ENCODE measurements at regions not wholly inside any gene's neighbourhood (a gene's known extent, or its start where the extent isn't known, plus 50 kb on each side); places are given as distances from the start of the nearest gene placed in this dataset.

DNA sequence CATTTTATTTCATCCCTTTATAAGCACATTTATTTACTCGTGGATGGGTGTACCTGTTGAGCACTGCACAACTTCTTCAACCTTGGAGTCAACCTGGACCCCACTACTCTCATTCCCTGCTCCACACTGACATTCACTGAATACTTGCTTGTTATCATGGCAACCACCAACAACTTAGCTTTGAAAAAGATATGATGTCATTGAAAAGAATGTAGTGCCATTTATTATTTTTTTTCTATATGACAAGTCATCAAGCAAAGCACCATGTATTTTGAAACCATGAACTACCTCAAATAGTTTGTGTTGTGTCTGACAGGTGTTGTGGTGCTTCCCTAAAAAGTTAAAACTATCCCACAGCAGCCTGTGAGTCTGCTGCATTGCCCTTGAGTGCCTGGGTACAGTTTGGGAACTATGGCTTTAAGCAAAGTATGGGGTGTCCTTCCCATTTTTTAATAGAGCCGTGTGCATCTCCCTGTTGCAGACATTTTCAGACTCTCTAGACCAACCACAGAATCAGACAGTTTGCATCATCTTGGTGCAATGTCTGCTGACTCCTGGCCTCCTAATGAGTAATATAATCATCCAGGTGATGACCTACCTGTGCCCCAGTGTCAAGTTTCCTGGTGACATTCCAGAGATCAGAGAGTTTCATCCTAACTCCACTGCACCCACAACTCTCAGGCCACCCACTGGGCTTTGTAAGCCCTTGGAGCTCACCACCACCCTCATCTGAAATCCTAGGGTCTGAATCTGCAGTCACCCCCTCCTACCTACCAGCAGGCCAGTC, 339.7 kb upstream of the PROX1 start:
- no peak for DNase-seq (ENCODE audit: low read depth)

DNA sequence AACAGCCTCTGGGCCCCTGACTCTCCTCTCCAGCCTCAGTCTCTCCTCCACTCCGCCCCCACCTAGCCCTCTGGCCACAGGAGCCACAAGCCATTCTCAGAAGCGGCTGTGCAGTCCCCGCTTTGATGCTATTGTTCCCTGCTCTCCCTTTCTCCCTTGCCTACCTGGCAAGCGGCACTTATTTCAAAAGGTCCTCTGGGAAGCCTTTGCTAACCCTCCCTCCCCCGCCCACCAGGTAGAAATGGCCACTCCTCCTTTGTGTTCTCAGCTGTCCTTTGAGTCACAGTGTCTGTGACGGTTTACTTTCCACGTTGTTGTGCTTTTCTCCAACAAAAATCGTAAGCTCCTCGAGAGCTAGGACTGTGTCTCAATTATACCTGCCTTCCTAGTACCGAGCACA, 338.4 kb upstream of the PROX1 start:
- DNase-seq (ENCODE audit: low read depth): no peak

DNA sequence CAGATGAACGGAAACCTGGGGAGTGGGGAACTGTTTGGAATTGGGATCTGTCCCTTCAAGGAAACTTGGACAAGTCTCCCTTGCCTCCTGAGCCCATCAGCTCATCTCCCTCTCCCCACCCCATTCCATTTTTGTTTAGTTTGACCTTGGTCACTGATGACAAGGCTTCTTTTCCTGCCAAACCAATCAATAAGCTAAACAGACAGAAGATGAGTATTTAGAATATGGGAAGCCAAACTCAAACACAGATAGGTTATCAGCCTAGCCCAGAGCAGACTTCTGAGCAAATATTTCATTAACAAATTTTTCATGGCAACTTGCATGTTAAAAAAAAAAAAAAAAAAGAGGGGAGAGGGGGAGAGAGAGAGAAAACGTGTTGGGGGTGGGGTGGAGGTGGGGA, 337.2 kb upstream of the PROX1 start:
- DNase-seq (ENCODE audit: low read depth): no peak

DNA sequence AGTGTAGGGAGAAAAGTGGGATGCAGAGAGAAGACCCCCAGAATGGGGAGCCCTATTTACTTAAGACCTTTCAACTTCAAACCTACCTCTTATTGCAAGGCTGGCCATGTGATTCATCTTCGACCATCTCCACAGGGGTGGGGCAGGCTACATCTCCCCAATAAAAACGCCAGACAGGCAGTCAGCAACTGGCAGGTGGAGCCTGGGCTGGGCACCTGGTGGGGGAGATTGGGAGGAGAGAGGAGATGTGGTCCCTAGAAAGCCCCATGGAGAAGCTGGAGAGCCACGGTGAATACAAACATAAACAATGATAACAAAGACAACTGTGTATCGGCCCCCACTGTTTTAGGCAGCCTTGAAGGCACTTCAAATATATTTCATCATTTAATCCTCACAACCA, 336.7 kb upstream of the PROX1 start:
- DNase-seq (ENCODE audit: low read depth): no peak

DNA sequence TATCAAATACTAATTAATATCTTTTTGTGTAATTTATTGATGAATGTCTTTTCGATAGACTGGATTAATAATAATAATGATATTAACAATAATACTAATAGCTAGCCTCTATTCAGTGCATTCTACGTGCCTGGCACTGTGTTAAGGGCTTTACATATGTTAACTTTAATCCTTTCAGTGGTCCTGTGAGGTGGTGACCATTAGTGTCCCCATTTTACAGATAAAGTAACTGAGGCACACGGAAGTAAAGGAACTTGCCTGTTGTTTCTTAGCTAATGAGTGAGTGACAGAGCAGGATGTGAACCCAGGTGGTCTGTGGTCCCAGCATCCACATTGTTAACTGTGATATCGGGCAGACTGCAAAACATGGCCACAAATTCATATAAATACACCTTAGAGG, 335.7 kb upstream of the PROX1 start:
- DNase-seq (ENCODE audit: low read depth): no peak

DNA sequence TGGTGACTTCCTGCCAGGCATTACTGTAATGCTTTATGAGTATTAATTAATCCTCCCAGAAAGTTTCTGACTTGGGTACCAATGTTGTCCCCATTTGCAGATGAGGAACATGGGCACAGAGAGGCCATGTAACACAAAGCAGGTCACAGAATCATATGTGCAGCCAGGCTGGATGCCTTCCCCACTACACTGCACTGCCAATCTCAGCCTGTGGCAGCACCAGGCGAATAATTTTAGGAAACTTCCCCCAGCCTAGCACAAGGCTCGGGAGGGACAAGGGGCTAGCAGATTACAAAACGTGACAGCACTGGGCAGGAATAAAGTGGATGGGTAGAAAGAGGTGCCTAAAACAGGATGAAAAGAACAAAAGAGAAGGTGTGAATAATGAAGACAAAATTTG, 331.7 kb upstream of the PROX1 start:
- no peak for DNase-seq (ENCODE audit: low read depth)

DNA sequence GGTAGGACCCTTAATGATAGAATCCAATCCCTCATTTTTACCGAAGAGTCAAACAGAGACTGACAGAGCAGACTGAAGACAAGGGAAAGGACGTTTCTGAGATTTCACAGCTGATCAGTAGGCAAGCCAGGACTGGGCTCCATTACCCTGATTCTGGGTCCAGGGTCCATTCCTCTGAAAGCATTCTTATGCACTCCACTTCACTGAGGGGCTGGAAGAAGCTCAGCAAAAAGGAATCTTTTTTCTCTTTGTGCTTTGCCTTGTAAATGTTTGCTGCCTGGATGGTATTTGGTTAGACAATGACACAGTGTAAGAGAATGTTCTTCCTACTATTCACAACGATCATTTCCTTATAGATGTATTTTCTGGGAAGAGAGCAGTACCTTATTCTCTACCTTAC, 331.3 kb upstream of the PROX1 start:
- no peak for DNase-seq (ENCODE audit: low read depth)

DNA sequence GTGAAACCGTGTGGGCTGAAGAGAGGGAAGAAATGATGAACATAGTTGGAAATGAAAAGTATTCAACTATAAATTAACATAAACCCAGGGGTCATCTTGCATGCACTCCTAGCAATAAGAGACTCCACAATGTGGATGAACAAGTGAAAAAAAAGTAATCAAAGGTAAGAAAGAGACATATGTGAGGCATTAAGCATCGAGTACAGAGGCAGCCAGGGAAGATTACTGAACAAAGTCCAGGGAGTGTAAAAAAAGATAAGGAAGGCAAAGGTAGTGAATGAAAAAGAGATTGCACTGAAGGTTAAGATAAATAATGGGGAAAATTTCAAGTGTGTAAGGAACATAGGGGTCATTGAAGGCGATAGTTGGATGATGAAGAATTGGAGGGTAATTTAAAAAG, 330.8 kb upstream of the PROX1 start:
- DNase-seq (ENCODE audit: low read depth): no peak

DNA sequence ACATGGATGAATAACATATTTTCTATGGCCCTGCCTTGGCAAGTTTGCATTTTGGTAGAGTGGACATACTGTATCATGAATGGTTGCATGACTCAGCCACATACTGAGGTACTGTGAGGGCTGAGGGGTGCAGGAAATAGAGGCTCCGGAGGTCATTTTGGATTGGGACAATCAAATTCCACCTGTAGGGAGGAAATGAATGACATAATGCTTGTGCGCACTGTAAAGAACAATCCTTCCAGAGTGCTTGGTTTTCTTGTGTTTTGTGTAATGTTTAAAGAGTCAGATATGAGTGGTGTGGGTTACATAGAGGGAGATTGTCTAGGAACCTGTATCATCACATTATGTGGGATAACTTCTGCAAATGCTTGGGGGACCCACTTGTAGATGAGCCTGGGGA, 329.9 kb upstream of the PROX1 start:
- DNase-seq (ENCODE audit: low read depth): no peak

DNA sequence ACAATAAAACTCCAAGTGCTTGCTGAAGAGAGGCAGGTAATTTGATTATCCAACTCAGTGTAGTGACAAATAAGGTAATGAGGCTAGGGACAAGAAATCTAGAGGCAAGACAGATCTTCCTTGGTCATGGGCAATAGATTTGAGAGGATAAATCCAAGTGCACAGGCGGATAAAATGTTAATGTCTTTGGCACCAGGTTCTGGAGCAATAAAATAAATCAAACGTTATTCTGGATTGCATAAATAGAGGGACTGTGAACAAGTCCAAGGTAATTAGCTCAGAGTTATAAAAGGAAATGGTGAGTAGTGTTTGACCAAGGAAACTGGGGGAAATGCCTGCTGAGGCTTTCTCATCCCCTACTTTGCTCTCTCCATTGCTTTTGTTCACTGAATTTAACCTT, 329.3 kb upstream of the PROX1 start:
- DNase-seq (ENCODE audit: low read depth): no peak

DNA sequence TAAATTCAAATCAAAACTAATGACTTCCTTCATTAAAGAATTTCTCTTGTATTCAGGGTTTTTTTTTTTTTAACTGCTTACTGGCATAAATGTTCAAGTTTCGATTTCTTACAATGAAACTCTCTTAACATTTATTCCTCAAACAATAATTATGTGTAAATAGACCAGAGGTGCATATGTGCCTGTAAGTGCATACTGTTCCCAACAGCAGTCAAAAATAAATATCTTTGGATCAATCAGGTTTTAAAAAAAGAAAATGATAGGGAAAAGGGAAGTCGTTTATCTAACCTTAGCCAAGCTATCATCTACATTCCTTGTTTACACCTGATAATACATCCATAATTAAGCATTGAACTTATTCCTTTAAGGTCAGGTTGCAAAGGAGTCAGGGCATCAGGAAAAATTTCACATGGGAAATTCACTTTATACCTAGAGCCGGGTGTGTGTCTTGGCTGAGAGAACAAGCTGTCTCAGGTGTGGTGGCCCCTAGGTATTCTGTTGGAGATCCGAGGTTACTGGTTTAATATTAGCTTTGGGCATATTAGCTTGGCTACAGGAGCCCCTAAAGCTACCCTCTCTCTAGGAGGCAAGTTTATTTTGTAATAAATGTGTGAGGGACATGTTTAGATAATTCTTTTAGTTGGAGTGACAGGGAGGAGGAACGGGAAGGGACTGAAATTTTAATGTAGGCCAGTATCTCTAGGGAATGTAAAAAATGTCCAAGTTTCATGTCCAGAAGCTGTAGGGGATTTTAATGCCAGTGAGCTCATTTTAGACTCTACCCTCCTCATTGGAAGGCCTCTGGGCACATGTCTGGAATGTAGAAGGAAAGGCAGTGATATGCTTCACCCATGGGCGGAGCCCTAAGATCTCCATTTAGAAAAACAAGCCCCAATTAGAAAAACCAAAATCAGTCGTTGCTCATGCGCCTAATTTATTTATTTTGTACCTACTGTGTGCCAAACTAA, 327.9 kb upstream of the PROX1 start:
- DNase-seq (ENCODE audit: low read depth): no peak

DNA sequence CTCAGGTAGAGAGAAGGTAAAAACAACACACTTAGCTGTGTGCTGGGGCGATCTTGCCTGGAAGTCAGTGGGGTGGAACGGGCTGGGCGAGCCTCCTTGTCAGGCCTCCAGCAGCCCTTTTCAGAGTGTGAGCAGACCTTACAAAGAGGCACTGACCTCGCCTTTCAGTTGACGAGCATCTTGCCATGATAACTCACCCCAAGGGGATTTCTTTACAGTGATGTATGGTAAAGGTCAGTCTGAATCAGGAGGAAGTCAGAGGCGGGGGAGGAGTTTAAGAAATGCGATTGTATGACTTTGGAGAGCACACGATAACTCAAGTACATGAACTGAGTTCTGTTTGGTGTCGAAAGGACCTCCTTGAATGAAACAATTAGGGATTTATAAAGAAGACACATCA, 326.5 kb upstream of the PROX1 start:
- no peak for DNase-seq (ENCODE audit: low read depth)

DNA sequence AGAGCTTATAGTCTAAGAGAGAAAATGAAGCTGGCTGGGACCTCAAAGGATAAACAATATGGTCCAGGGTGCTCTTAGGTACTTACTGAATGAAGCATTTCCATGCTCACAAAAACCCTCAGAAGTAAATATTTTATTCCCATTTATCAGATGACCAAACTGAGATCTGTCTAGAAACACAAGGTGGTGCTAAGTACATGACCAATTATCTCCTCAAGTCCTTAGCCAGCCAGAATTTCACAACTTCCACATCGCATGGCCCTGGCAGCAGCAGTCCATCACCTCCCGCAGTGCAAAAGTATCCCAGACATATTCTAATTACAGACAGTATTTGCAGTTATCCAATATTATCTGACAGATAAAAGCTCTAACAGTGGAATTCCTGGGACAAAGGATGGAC, 321.7 kb upstream of the PROX1 start:
- DNase-seq (ENCODE audit: low read depth): no peak

DNA sequence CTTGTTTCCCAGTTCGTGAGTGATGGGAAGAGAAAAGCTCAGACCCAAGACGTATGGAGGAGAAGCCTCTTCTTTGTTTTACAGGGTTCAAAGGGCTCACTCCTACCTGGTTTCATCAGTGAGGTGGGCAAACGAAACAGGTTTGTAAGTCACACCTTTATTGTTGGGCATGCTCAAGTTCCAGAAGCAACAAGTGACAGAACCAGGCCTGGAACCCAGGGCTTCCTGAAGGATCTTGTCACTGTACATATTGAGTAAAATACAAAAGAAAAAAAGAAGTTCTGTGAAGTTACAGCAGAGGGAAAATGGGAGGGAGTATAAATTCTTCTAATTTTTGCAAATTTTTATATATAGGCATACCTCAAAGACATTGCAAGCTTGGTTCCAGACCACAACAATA, 320.9 kb upstream of the PROX1 start:
- no peak for DNase-seq (ENCODE audit: low read depth)

DNA sequence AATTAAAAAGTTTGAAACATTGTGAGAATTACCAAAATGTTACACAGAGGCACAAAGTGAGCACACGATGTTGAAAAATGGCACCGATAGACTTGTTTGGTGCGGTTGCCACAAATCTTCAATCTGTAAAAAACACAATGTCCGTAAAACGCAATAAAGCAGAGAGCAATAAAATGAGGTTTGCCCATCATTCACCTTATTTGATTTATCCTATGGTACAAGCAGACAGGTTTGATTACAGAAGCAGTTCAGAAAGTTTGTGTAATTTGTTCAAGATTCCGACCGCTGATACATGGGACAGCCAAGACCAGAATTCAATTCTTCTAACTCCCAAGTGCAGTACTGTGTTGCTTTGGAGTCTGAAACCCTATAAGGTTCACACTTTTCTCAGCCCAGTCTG, 318.3 kb upstream of the PROX1 start:
- DNase-seq (ENCODE audit: low read depth): no peak

DNA sequence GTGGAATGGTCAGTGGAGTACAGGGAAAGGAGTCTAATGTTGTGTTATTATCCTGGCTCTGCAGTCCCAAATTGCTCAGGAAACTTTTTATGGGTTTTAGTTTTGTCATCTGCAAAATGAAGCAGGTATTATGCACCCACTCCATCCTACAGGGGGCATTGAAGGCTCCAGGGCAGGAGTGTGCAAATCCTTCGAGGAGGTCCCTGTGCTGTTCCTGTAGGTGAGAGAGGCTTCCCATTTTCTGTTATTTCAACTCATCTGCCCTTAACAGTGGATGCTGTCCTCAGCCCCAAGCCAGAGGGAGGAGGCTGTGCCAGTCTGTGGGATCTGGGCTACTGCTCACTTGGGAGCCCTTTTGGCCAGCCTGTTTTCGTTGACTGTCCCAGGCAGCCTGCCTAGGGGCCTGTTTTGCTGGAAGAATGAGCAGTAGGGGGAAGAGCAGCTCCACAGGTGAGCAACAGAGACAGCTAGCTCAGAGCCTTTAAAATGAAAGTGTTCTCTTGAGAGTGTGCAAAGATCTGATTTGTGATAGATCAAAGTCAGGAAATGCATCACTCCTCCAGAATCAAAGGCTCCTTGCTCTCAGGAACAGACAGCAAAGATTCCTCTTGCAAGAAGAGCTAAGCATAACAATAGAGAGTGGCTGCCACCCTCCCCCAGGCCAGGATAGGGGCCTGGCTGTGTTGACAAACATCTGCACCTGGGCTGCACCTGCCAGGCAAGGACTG, 317.6 kb upstream of the PROX1 start:
- no peak for DNase-seq (ENCODE audit: low read depth)

DNA sequence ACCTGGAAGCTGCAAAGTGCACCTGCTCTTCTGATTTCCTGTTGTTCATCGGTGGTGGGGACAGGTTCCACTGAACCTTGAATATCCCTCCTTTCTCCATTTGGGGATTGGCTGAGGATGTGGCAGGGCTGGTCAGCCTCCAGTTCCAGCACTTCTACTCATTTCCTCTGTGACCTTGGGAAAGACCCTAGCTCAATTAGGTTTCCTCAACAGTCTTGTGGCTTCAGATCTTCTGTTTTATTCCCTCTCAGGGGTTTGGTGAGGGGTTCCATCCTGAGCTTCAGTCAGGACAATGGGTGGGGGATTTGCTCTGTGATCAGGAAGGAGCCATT, 317.1 kb upstream of the PROX1 start:
- no peak for DNase-seq (ENCODE audit: low read depth)

DNA sequence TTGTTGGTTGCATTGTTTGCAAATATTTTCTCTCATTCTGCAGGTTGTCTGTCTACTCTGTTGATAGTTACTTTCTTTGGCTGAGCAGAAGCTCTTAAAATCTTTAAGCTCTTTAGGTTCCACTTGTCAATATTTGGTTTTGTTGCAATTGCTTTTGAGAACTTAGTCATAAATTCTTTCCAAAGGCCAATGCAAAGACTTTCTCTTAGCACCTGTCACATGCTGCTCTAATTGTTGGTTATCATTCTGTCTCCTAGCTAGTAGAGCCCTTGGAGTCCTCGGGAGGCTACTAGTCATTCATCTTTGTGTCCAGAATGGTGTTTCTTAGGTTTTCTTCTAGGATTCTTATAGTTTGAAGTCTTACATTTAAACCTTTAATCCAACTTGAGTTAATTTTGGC, 312.7 kb upstream of the PROX1 start:
- no peak for DNase-seq (ENCODE audit: low read depth)

DNA sequence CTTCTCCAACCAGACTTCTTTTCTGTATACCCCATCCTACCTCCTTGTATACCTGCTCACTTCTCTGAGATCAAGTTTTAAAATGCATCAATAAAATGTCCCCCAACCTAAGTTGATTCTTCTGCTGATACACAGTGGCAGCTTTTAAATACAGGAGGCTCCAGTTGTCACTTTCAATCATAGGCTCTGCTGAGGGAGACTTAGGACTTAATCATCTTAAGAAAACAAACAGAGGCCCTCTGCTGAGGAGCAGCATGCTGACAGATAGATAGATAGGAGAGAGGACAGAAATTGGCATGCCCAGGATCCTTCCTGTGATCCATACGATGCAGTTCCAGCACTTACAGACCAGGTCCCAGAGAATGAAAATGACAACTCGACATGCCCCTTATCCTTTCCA, 311.0 kb upstream of the PROX1 start:
- no peak for DNase-seq (ENCODE audit: low read depth)

DNA sequence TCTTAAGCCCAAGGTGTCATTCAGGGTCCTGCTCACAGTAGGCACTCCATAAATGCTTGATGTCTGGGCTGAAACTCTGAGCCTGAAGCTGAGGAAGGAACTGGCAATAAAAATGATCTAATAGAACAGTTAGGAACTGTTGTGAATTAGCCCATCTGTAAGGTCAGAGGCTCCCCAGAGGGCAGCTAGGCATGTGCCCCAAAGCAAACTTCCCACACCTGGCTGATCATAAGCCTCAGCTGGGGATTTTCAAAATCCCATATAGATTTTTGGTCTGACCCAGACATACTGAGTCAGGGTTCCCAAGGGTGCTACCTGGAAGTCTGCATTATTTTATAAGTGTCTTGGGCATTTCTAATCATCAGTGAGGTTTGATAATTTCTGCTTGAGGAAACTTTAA, 309.4 kb upstream of the PROX1 start:
- DNase-seq (ENCODE audit: low read depth): no peak

DNA sequence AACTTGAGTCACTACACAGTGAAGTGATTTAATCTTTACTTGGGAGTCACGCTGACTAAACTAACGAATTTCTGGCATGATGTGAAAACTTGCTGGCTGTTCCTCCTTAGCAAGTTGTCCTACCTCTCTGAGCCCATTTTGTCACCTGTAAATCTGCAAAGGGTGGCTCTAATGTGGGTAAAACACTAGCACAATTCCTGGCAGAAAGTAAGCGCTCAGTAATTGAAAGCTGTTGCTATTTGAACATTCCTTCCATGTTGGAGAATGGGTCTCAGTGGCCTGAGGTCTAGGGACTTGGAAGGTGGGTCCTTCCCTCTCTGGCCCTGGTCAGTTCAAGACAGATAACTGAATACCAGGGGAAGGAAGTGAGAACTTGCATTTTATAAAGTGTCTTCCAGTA, 309.0 kb upstream of the PROX1 start:
- DNase-seq (ENCODE audit: low read depth): no peak

DNA sequence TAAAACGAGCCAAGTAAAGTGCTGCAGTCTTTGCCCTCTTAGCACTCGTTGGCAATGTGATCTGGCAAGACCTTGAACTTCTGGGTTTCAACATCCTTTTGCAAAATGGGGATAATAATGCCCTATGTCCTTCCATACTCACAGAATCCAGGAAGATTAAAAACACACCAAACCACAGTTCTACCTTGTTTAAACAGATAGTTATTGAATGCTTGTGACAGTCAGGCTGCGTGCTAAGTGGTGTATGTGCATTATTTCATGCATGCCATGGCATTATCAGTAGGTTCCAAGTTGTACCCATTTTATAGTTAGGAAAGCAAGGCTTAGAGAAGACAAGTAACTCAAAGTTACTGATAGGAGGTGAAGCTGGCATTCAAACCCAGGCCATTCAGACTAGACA, 308.6 kb upstream of the PROX1 start:
- DNase-seq (ENCODE audit: low read depth): no peak

All from EH (cell line).